OCI-LY7 (cell line): ENCODE measurements at regions not wholly inside any gene's neighbourhood (a gene's known extent, or its start where the extent isn't known, plus 50 kb on each side); places are given as distances from the start of the nearest gene placed in this dataset.

ENCODE experiments used
- BruUV-seq: library from RNA; stranded (reverse); fragments of 400-500 nt; replicated peaks from 2 replicates; lab custom pipeline; 2021; lab: Mats Ljungman, UMichigan
- CTCF ChIA-PET: fragments of 300-600 bp; sonication (Branson Sonifier 250); formaldehyde crosslinking; loops from one replicate; lab custom pipeline; 2022; ENCODE audit warnings: antibody characterized with exemption; ENCODE audit not compliant: unreplicated experiment; lab: Charles Lee
- POLR2A ChIA-PET: fragments of 300-600 bp; sonication (Branson Sonifier 250); formaldehyde crosslinking; loops from one replicate; lab custom pipeline; 2022; ENCODE audit warnings: antibody characterized with exemption; lab: Charles Lee
- DNase-seq: peaks from one replicate; pipeline ENCODE4 v3.0.0-alpha.2; 2015; ENCODE audit warnings: low spot score
- H2AFZ ChIP-seq: fragments of 200-600 bp; sonication (generic), shearing (Covaris generic); 2 replicates; pipeline ENCODE4 v1.6.1; 2014; ENCODE audit warnings: mild to moderate bottlenecking, antibody characterized with exemption, low read length, moderate library complexity
- H3K27ac ChIP-seq: fragments of 200-600 bp; sonication (generic); 2 replicates; pipeline ENCODE4 v1.5.1; 2014; ENCODE audit warnings: mixed run types, low read depth, mild to moderate bottlenecking, moderate library complexity, low read length, inconsistent platforms; ENCODE audit not compliant: poor library complexity, severe bottlenecking
- H3K36me3 ChIP-seq: fragments of 200-600 bp; sonication (generic); 2 replicates; pipeline ENCODE4 v1.6.1; 2014; ENCODE audit warnings: mild to moderate bottlenecking, antibody characterized with exemption, low read length, moderate library complexity, mixed read lengths; ENCODE audit not compliant: insufficient read depth
- H3K4me1 ChIP-seq: fragments of 200-600 bp; sonication (generic); 2 replicates; pipeline ENCODE4 v1.5.1; 2014; ENCODE audit warnings: mild to moderate bottlenecking, low read length; ENCODE audit not compliant: insufficient read depth, poor library complexity, severe bottlenecking
- H3K4me2 ChIP-seq: fragments of 200-600 bp; sonication (generic); 2 replicates; pipeline ENCODE4 v1.6.1; 2014; ENCODE audit warnings: mild to moderate bottlenecking, low read length
- H3K4me3 ChIP-seq: fragments of 200-600 bp; sonication (generic); 2 replicates; pipeline ENCODE4 v1.5.1; 2014; ENCODE audit warnings: mild to moderate bottlenecking, low read depth, low read length; ENCODE audit not compliant: poor library complexity, severe bottlenecking
- H3K79me2 ChIP-seq: fragments of 200-600 bp; sonication (generic); 2 replicates; pipeline ENCODE4 v1.6.1; 2016; ENCODE audit warnings: low read depth, mild to moderate bottlenecking, low read length, moderate library complexity, mixed read lengths; ENCODE audit not compliant: insufficient read depth
- H3K9me2 ChIP-seq: fragments of 200-600 bp; sonication (generic); 2 replicates; pipeline ENCODE4 v1.6.1; 2016; ENCODE audit warnings: mild to moderate bottlenecking, low read length, mixed read lengths; ENCODE audit not compliant: insufficient read depth
- H3K9me3 ChIP-seq: fragments of 200-600 bp; sonication (generic); 2 replicates; pipeline ENCODE4 v1.6.1; 2014; ENCODE audit warnings: mild to moderate bottlenecking, mixed run types, low read length, mixed read lengths
- H4K20me1 ChIP-seq: fragments of 200-600 bp; sonication (generic); 2 replicates; pipeline ENCODE4 v1.6.1; 2014; ENCODE audit warnings: mild to moderate bottlenecking, antibody characterized with exemption, low read length, moderate library complexity, mixed read lengths; ENCODE audit not compliant: insufficient read depth
- CTCF ChIP-seq: fragments of 200-600 bp; sonication (generic); conservative IDR thresholded peaks from 2 replicates; pipeline ENCODE4 v1.5.1; 2014; ENCODE audit warnings: mild to moderate bottlenecking, antibody characterized with exemption, low read length, moderate library complexity, mixed read lengths
- EZH2phosphoT487 ChIP-seq: fragments of 200-600 bp; sonication (generic); IDR thresholded peaks from 2 replicates; pipeline ENCODE4 v1.6.1; 2018; ENCODE audit warnings: low read depth, borderline replicate concordance, mild to moderate bottlenecking, mixed run types, antibody characterized with exemption, low read length, moderate library complexity, mixed read lengths
- intact Hi-C: fragments of 100-400 bp; cut with micrococcal nuclease; formaldehyde crosslinking; loops from one replicate; pipeline ENCODE4 v1.10.0; 2022; ENCODE audit not compliant: unreplicated experiment

GRCh38 chr18:72041313-72042032, 502.7 kb downstream of the CBLN2 start:
- CTCF ChIA-PET, result no interaction called here
- intact Hi-C loops, result no loop called here
- DNase-seq, result no peak
- H3K79me2 ChIP-seq, result no peaks in the 10 kb centered on the region
- no peak overlapping the region for H3K27ac ChIP-seq
- no peaks in the 10 kb centered on the region for H4K20me1 ChIP-seq
- BruUV-seq, result no TSS peak
- TF ChIP-seq CTCF (no peak), EZH2phosphoT487 (no peak)
- H2AFZ ChIP-seq, result no peak overlapping the region
- H3K4me3 ChIP-seq, result no peak overlapping the region
- POLR2A ChIA-PET, result interaction anchor here (0.5 kb wide), 1 partner anchor 39 kb away, joined by 3 read pairs; no protein-coding TSS in a partner anchor
- H3K9me2 ChIP-seq, result no peaks in the 10 kb centered on the region
- no peaks in the 10 kb centered on the region for H3K36me3 ChIP-seq
- H3K9me3 ChIP-seq, result no peaks in the 10 kb centered on the region
- H3K4me1 ChIP-seq, result no peaks in the 10 kb centered on the region
- H3K4me2 ChIP-seq, result no peak overlapping the region

- Histone ChIP-seq H3K79me2 (no peaks in the 10 kb centered on the region), H2AFZ (no peak overlapping the region), H3K9me2 (no peaks in the 10 kb centered on the region), H3K4me2 (no peak overlapping the region), H3K4me1 (no peaks in the 10 kb centered on the region), H3K36me3 (no peaks in the 10 kb centered on the region), H3K27ac (no peak overlapping the region), H3K4me3 (no peak overlapping the region), H3K9me3 (no peaks in the 10 kb centered on the region), H4K20me1 (no peaks in the 10 kb centered on the region)
- intact Hi-C loops, result no loop called here
- DNase-seq, result no peak
- ChIA-PET POLR2A (no interaction called here), CTCF (no interaction called here)
- no TSS peak for BruUV-seq
- TF ChIP-seq EZH2phosphoT487 (no peak), CTCF (no peak)
Observed at GRCh38 chr18:72013427-72013850, 530.7 kb downstream of the CBLN2 start.

- no peak overlapping the region for H3K4me2 ChIP-seq
- no peak overlapping the region for H2AFZ ChIP-seq
- intact Hi-C loops, result no loop called here
- H3K9me2 ChIP-seq, result no peaks in the 10 kb centered on the region
- no peaks in the 10 kb centered on the region for H3K79me2 ChIP-seq
- no peaks in the 10 kb centered on the region for H4K20me1 ChIP-seq
- H3K4me1 ChIP-seq, result no peaks in the 10 kb centered on the region
- no TSS peak for BruUV-seq
- ChIA-PET CTCF (no interaction called here), POLR2A (interaction anchor here (0.6 kb wide), 1 partner anchor 103 kb away, joined by 3 read pairs; no protein-coding TSS in a partner anchor)
- no peaks in the 10 kb centered on the region for H3K9me3 ChIP-seq
- no peak for DNase-seq
- TF ChIP-seq CTCF (no peak), EZH2phosphoT487 (no peak)
- H3K36me3 ChIP-seq, result no peaks in the 10 kb centered on the region
- no peak overlapping the region for H3K4me3 ChIP-seq
- H3K27ac ChIP-seq, result no peak overlapping the region
Observed at GRCh38 chr18:71998547-71999097, 545.5 kb downstream of the CBLN2 start.
